Left ventricle myocardium inferior (tissue), 1 donor: ENCODE measurements at regions not wholly inside any gene's neighbourhood (a gene's known extent, or its start where the extent isn't known, plus 50 kb on each side); places are given as distances from the start of the nearest gene placed in this dataset.
"Not testable (repeated sequence)": the region's sequence is repeated elsewhere in the genome, so short reads cannot be mapped to it uniquely, and the experiment has no call there.

Source experiments
- DNase-seq: peaks from one replicate; pipeline ENCODE4 v3.0.0-alpha.2; 2020
- H3K27ac ChIP-seq: fragments of 200-600 bp; replicated peaks from 2 replicates; pipeline ENCODE4 v1.8.0; 2021
- H3K27me3 ChIP-seq: fragments of 200-600 bp; 2 replicates; pipeline ENCODE4 v1.8.0; 2021; ENCODE audit warnings: low read depth
- H3K36me3 ChIP-seq: fragments of 200-600 bp; 2 replicates; pipeline ENCODE4 v1.8.0; 2021
- H3K4me1 ChIP-seq: fragments of 200-600 bp; 2 replicates; pipeline ENCODE4 v1.8.0; 2021
- H3K4me3 ChIP-seq: fragments of 200-600 bp; 2 replicates; pipeline ENCODE4 v1.8.0; 2021; ENCODE audit warnings: mild to moderate bottlenecking, moderate library complexity
- H3K9me3 ChIP-seq: fragments of 200-600 bp; replicated peaks from 2 replicates; pipeline ENCODE4 v1.8.0; 2021
- intact Hi-C: fragments of 100-400 bp; cut with micrococcal nuclease; formaldehyde crosslinking; loops from one replicate; pipeline ENCODE4 v1.11.0; 2022
- TF ChIP-seq, protein P1 (sequence below): fragments of 200-600 bp; IDR thresholded peaks from 2 replicates; pipeline ENCODE4 v1.8.0; 2021; ENCODE audit warnings: antibody characterized with exemption, mild to moderate bottlenecking, borderline replicate concordance
- donor health status: DM: no; HTN: yes; CAD: no; lungs with severe emphysema.

DNA sequence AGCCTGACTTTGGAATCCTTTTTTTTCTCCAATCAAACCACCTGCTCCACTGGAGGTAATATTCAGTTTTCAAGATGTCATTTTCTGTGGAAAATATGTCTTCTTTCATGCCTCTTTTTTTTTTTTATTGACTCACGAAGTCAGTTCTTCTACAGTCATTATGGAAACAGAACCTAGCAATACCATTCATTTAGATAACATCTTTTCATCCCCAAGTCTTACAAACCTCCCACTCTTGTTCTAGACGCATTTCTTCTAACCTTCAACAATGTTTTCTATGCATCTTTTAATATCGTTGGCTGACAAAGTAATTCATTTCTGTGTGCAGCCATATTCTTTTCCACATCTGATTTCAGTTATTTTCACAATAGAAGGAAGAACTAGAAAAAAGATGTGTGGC, 474.3 kb upstream of the CCDC196 start:
- Histone ChIP-seq H3K4me3 (no peak overlapping the region), H3K9me3 (no peaks in the 10 kb centered on the region), H3K27me3 (peaks cover 21% of the 10 kb centered on the region), H3K36me3 (no peaks in the 10 kb centered on the region), H3K4me1 (no peaks in the 10 kb centered on the region), H3K27ac (no peak overlapping the region)
- TF ChIP-seq, protein P1, sequence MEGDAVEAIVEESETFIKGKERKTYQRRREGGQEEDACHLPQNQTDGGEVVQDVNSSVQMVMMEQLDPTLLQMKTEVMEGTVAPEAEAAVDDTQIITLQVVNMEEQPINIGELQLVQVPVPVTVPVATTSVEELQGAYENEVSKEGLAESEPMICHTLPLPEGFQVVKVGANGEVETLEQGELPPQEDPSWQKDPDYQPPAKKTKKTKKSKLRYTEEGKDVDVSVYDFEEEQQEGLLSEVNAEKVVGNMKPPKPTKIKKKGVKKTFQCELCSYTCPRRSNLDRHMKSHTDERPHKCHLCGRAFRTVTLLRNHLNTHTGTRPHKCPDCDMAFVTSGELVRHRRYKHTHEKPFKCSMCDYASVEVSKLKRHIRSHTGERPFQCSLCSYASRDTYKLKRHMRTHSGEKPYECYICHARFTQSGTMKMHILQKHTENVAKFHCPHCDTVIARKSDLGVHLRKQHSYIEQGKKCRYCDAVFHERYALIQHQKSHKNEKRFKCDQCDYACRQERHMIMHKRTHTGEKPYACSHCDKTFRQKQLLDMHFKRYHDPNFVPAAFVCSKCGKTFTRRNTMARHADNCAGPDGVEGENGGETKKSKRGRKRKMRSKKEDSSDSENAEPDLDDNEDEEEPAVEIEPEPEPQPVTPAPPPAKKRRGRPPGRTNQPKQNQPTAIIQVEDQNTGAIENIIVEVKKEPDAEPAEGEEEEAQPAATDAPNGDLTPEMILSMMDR: no peak
- intact Hi-C loops: no loop called here
- no peak for DNase-seq

DNA sequence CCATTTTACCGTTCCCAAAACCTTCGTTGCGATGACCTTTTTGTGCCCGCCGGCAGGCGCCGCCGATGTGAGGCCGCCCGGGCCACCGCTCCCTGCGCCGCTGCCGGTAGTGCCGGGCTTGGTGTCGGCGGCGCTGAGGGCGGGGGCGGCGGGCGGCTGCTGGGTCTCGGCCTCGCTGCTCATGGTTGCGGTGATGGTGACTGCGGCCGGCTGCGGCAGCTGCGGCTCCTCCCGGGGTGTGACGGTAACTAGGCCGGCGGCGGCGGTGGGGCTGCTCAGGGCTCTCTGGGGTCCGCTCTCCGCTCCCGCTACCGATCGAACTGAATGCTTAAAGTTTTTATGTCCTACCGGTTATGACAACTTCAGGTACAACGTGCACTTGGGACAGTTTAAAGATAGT, 472.6 kb upstream of the CCDC196 start:
- peaks cover 25% of the 10 kb centered on the region for H3K27me3 ChIP-seq
- H3K27ac ChIP-seq, H3K9me3 ChIP-seq, H3K4me1 ChIP-seq, intact Hi-C loops, H3K4me3 ChIP-seq, H3K36me3 ChIP-seq, DNase-seq: not testable (repeated sequence)

GRCh38 chr14:66015071-66015780, 470.9 kb upstream of the CCDC196 start:
- Histone ChIP-seq H3K27me3 (peaks cover 25% of the 10 kb centered on the region), H3K36me3 (no peaks in the 10 kb centered on the region), H3K4me3 (no peak overlapping the region), H3K9me3 (no peaks in the 10 kb centered on the region), H3K4me1 (no peaks in the 10 kb centered on the region), H3K27ac (no peak overlapping the region)
- no peak for DNase-seq
- intact Hi-C loops: no loop called here
- TF ChIP-seq, protein P1: no peak

DNA sequence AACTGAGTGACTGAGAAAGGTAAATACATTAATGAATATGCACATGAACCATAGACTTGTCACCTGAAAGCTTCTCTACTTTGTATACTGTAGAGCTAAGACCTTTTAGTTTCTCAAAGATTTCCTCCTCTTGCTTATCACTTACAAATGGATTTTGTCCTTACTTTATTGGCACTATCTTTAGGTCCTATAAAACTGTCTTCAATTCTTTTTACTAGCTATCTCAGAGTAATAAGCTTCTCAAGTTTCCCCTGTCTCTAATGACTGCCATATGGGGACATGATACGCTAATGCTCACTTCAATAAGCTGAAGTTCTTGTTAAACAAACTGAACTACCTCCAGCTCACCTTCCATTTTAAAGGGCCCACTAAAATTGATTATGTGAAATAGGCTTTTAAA, 468.2 kb upstream of the CCDC196 start:
- H3K36me3 ChIP-seq: no peaks in the 10 kb centered on the region
- H3K9me3 ChIP-seq: no peaks in the 10 kb centered on the region
- no peak for DNase-seq
- no peak overlapping the region for H3K27ac ChIP-seq
- TF ChIP-seq, protein P1: no peak
- H3K4me3 ChIP-seq: no peak overlapping the region
- H3K27me3 ChIP-seq: peaks cover 25% of the 10 kb centered on the region
- H3K4me1 ChIP-seq: no peaks in the 10 kb centered on the region
- intact Hi-C loops: no loop called here

DNA sequence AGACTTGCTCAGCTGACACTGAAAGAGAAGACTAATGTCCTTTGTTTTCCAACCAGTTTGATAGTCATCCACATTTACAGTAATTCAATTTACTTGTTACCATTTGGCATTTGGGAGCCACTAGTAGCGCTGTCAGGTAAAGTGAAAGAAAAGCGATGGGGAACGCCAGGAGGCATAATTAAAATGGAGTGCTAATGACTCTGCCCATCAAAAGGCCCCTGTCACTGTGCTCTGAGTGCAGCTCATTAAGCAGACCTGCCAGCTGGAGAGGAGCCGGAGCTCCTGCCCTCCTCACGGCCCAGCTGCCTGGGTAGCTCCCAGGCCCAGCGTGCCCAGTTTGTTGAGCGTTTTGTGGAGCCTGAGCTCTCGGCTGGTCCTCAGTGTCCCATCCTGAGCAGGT, 463.6 kb upstream of the CCDC196 start:
- Histone ChIP-seq H3K27ac (no peak overlapping the region), H3K9me3 (peaks cover under 1% of the 10 kb centered on the region), H3K27me3 (peaks cover 3% of the 10 kb centered on the region), H3K36me3 (no peaks in the 10 kb centered on the region), H3K4me3 (no peak overlapping the region), H3K4me1 (no peaks in the 10 kb centered on the region)
- intact Hi-C loops: no loop called here
- TF ChIP-seq, protein P1: no peak
- DNase-seq: no peak

GRCh38 chr14:66025779-66026178, 460.4 kb upstream of the CCDC196 start:
- H3K9me3 ChIP-seq: peaks cover 18% of the 10 kb centered on the region

DNA sequence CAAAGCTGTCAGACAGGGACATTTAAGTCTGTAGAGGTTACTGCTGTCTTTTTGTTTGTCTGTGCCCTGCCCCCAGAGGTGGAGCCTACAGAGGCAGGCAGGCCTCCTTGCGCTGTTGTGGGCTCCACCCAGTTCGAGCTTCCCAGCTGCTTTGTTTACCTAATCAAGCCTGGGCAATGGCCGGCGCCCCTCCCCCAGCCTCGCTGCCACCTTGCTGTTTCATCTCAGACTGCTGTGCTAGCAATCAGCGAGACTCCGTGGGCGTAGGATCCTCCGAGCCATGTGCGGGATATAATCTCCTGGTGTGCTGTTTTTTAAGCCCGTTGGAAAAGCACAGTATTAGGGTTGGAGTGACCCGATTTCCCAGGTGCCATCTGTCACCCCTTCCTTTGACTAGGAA, 454.2 kb upstream of the CCDC196 start:
- H3K4me1 ChIP-seq, H3K4me3 ChIP-seq, DNase-seq, intact Hi-C loops, H3K27ac ChIP-seq, H3K27me3 ChIP-seq, H3K36me3 ChIP-seq: not testable (repeated sequence)
- H3K9me3 ChIP-seq: peaks cover 35% of the 10 kb centered on the region

More at GRCh38 chr14:66025779-66026178, 460.4 kb upstream of the CCDC196 start:
- no peaks in the 10 kb centered on the region for H3K36me3 ChIP-seq
- DNase-seq: no peak
- TF ChIP-seq, protein P1: no peak
- no peak overlapping the region for H3K27ac ChIP-seq
- no peaks in the 10 kb centered on the region for H3K4me1 ChIP-seq
- no peak overlapping the region for H3K4me3 ChIP-seq
- intact Hi-C loops: no loop called here
- H3K27me3 ChIP-seq: no peaks in the 10 kb centered on the region
